Epithelial cell of esophagus (primary cell): ENCODE measurements at regions not wholly inside any gene's neighbourhood (a gene's known extent, or its start where the extent isn't known, plus 50 kb on each side); places are given as distances from the start of the nearest gene placed in this dataset.

Source experiments
- DNase-seq: peaks from one replicate; pipeline ENCODE4 v3.0.0; 2010; ENCODE audit warnings: low read depth
- H3K4me3 ChIP-seq: 2 replicates; pipeline ENCODE4 v1.5.1; 2011; ENCODE audit warnings: mild to moderate bottlenecking, low read length, control low read depth
- TF ChIP-seq, protein P1 (sequence below): IDR thresholded peaks from 2 replicates; pipeline ENCODE4 v1.5.1; 2011; ENCODE audit warnings: low read depth, mild to moderate bottlenecking, low read length, control low read depth, inconsistent platforms; ENCODE audit not compliant: insufficient read depth; ENCODE audit errors: missing control alignments

DNA sequence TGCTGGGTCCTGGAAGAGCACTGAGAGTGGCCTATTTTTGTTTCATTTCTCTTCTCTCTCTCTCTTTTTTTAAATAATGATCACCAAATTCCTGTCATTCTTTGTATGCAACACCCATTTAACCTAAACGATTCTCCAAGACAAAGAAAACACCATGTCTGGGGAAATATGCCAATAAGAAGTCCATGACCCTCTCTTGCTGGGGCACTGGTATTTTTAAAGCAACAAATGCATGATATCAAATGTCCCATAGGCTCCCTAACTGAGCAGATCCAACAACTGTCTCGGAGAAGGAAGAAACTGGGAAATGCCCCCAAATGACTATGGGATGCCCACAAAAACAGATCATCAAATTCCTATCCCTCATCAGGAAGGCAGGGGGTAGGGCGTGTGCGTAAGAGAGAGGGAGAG, 567.4 kb downstream of the CCDC171 start:
- H3K4me3 ChIP-seq = no peak overlapping the region
- DNase-seq = no peak
- TF ChIP-seq, protein P1, sequence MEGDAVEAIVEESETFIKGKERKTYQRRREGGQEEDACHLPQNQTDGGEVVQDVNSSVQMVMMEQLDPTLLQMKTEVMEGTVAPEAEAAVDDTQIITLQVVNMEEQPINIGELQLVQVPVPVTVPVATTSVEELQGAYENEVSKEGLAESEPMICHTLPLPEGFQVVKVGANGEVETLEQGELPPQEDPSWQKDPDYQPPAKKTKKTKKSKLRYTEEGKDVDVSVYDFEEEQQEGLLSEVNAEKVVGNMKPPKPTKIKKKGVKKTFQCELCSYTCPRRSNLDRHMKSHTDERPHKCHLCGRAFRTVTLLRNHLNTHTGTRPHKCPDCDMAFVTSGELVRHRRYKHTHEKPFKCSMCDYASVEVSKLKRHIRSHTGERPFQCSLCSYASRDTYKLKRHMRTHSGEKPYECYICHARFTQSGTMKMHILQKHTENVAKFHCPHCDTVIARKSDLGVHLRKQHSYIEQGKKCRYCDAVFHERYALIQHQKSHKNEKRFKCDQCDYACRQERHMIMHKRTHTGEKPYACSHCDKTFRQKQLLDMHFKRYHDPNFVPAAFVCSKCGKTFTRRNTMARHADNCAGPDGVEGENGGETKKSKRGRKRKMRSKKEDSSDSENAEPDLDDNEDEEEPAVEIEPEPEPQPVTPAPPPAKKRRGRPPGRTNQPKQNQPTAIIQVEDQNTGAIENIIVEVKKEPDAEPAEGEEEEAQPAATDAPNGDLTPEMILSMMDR = no peak

DNA sequence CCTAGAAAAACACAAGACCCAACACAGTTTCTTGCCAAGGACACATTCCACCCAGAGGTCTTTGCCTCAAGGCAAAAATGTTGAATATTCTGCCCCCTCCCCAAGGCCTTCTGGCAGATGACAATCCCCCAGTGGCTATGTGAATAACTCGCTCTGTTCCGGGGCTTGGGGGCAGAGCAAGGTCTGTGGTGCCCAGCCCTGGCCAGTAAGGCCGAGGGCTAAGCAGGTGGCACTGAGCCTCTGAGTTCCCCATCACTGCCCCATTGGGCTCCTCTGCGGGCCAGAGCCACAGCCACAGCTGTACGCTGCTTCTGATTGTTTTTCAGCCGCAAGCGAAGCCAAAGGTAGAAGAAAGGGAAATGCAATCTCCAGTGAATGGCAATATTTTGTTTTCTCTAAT, 567.9 kb downstream of the CCDC171 start:
- no peak overlapping the region for H3K4me3 ChIP-seq
- TF ChIP-seq, protein P1 = no peak
- no peak for DNase-seq

DNA sequence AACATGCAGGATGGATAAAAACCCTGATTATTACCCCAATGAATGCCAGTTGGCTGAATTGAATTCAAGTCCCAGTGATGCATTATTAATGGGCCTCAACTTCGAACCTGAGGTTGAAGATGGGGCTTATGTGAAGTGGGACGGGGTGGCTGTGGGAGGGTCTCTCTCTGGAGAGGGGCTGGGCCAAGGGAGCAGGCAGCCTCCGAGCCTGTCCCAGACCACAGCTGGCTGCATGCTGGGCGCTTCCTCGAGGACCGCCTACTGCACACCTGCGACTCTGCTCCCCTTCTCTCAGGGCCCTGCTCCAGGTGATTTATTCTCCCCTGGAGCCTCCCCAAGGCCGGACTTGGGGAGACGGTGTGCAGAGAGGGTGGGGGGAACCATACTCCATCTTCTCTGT, 568.3 kb downstream of the CCDC171 start:
- TF ChIP-seq, protein P1 = no peak
- no peak overlapping the region for H3K4me3 ChIP-seq
- no peak for DNase-seq

DNA sequence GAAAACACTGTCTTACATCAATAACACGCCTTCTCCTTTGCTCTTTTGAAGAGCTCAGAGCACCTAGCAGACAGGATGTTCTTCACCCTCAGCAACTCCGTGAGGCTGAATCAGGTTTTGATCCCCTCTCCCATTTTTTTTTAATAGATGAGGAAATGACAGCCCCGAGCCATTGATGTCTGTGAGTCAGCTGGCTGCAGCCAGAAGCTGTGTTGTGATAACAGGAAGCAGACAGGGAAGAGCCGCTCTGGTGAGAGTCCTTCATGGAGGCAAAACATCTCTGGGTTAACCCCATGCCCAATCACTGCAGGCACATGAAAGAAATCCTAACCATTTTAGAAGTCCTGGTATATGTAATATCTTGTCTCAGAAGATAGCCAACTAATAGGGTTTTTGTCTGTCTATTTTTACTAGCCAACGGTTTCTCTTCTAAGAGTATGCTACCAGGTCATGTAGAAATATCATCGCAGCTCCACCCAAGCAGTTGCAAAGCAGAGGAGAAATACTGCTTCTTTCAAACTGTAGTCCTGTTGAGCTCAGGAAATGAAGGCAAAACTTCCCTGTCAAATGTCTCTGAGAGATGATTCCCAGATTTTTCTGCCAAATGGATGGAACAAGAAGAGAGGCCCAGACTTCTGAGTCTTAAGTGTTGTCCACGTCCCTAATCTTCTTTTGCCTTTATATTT, 568.9 kb downstream of the CCDC171 start:
- TF ChIP-seq, protein P1 = no peak
- H3K4me3 ChIP-seq = no peak overlapping the region
- peak; percentile 75 for DNase-seq

DNA sequence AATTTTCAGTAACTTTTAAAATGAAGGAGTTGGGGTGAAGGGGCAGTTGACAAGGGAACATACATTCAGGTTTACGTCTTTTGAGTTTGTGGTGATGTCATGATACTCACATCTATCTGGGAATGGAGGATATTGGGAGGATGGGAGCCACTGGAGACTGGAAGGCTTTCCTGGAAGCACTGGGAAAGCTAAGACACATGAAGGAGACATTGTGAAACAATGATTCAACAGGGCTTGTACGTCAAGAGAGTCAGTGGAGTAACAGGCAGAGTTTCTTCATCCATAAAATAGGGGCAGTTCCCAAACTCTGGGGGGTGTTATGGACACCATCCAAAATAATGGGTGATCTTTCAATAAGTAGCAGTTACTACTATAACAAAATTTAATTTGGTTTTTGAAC, 572.8 kb downstream of the CCDC171 start:
- peak; percentile 32 for DNase-seq
- TF ChIP-seq, protein P1 = no peak
- no peak overlapping the region for H3K4me3 ChIP-seq

DNA sequence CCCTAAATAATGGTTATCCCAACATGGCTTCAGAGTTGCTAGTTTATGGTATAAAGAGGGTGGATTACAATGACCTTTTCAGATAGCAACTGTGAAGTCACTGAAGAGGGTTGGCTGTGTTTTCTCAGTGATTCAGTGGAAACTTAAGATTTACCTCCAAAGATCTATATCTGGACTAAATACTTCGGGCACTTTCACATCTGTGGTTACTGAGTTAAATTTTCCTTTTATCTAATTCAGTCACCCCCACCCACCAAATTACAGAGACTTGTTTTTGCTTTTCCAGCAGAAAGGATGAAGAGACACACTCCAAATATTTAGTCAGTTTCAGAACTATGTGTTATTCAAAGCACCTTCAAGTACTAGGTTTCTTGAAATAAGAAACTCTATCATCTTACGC, 573.2 kb downstream of the CCDC171 start:
- TF ChIP-seq, protein P1 = no peak
- no peak for DNase-seq
- H3K4me3 ChIP-seq = no peak overlapping the region

DNA sequence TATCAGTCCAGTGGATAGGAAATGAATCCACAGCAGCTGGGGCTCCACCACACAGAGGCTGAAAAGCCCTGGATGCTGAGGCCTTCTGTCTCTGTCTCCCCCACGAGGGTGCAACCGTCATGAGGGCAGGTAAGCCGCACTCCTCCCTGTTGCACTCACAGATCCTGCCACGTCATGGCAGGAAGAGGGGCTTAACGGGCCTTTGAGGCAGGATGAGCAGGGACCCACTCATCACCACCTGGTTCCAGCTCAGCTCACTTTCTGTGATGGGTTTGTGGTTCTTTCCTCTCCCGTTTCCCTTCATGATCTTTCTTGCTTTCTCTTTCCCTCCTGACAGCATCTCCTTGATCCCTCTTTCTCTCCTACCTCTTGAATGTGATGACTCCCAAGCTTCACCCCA, 575.2 kb downstream of the CCDC171 start:
- no peak for DNase-seq
- TF ChIP-seq, protein P1 = no peak

More for the DNA sequence above, 575.2 kb downstream of the CCDC171 start:
- no peak overlapping the region for H3K4me3 ChIP-seq
